Subcutaneous abdominal adipose tissue (tissue), 5 donors: ENCODE measurements at regions not wholly inside any gene's neighbourhood (a gene's known extent, or its start where the extent isn't known, plus 50 kb on each side); places are given as distances from the start of the nearest gene placed in this dataset.

Source experiments
- H3K27ac ChIP-seq: one replicate; pipeline ENCODE4 v1.7.0; 2013; ENCODE audit warnings: low read depth, mild to moderate bottlenecking, inconsistent platforms, low read length, moderate library complexity
- H3K27me3 ChIP-seq, 5 donors: one replicate each; pipeline ENCODE4 v1.7.0; 2013; ENCODE audit warnings: low read length in 5 of 5, inconsistent platforms in 1 of 5; ENCODE audit not compliant: control insufficient read depth in 5 of 5, insufficient read depth in 4 of 5
- H3K36me3 ChIP-seq, 5 donors: one replicate each; pipeline ENCODE4 v1.7.0; 2013; ENCODE audit warnings: low read length in 5 of 5; ENCODE audit not compliant: control insufficient read depth in 5 of 5, insufficient read depth in 5 of 5
- H3K4me1 ChIP-seq, 5 donors: one replicate each; pipeline ENCODE4 v1.7.0; 2013; ENCODE audit warnings: low read length in 5 of 5, mild to moderate bottlenecking in 3 of 5, moderate library complexity in 1 of 5; ENCODE audit not compliant: control insufficient read depth in 5 of 5, insufficient read depth in 5 of 5
- H3K4me3 ChIP-seq, 5 donors: one replicate each; pipeline ENCODE4 v1.7.0; 2013; ENCODE audit warnings: low read length in 5 of 5, low read depth in 1 of 5
- H3K9ac ChIP-seq, 5 donors: one replicate each; pipeline ENCODE4 v1.7.0; 2013; ENCODE audit warnings: low read length in 5 of 5, mild to moderate bottlenecking in 4 of 5, moderate library complexity in 3 of 5
- H3K9me3 ChIP-seq, 5 donors: one replicate each; pipeline ENCODE4 v1.7.0; 2013; ENCODE audit warnings: low read length in 5 of 5; ENCODE audit not compliant: control insufficient read depth in 5 of 5
- donor health status: healthy.
- donor health status: healthy.
- donor health status: healthy.
- donor health status: healthy.
- donor health status: healthy.

- no peaks in the 10 kb centered on the region for H3K36me3 ChIP-seq
- H3K27me3 ChIP-seq = no peaks in the 10 kb centered on the region
- no peaks in the 10 kb centered on the region for H3K9me3 ChIP-seq
- H3K4me3 ChIP-seq = no peak overlapping the region
- H3K27ac ChIP-seq = no peak overlapping the region
- no peak overlapping the region for H3K9ac ChIP-seq
- peaks cover 0 to 7% (median 0%) of the 10 kb centered on the region in 5 donors for H3K4me1 ChIP-seq
Measured at GRCh38 chr4:126435491-126435890, 1120.7 kb downstream of the FAT4 start.

GRCh38 chr4:126440297-126440696, 1125.5 kb downstream of the FAT4 start:
- Histone ChIP-seq H3K9me3 (no peaks in the 10 kb centered on the region), H3K4me3 (no peak overlapping the region), H3K4me1 (peaks cover 0 to 6% (median 0%) of the 10 kb centered on the region in 5 donors), H3K27ac (no peak overlapping the region), H3K27me3 (no peaks in the 10 kb centered on the region), H3K9ac (no peak overlapping the region), H3K36me3 (no peaks in the 10 kb centered on the region)

- Histone ChIP-seq H3K9ac (no peak overlapping the region), H3K36me3 (no peaks in the 10 kb centered on the region), H3K9me3 (no peaks in the 10 kb centered on the region), H3K4me3 (no peak overlapping the region), H3K27ac (no peak overlapping the region), H3K27me3 (no peaks in the 10 kb centered on the region), H3K4me1 (peaks cover 0 to 5% (median 0%) of the 10 kb centered on the region in 5 donors)
Measured at GRCh38 chr4:126441173-126442035, 1126.6 kb downstream of the FAT4 start.

GRCh38 chr4:126445596-126445995, 1130.8 kb downstream of the FAT4 start:
- Histone ChIP-seq H3K4me1 (peaks cover 0 to 5% (median 0%) of the 10 kb centered on the region in 5 donors), H3K36me3 (no peaks in the 10 kb centered on the region), H3K9me3 (no peaks in the 10 kb centered on the region), H3K27me3 (no peaks in the 10 kb centered on the region), H3K4me3 (no peak overlapping the region), H3K27ac (no peak overlapping the region), H3K9ac (no peak overlapping the region)

- H3K4me1 ChIP-seq = peaks cover 0 to 5% (median 0%) of the 10 kb centered on the region in 5 donors
- no peak overlapping the region for H3K4me3 ChIP-seq
- no peak overlapping the region for H3K9ac ChIP-seq
- no peaks in the 10 kb centered on the region for H3K9me3 ChIP-seq
- H3K36me3 ChIP-seq = no peaks in the 10 kb centered on the region
- H3K27me3 ChIP-seq = no peaks in the 10 kb centered on the region
- no peak overlapping the region for H3K27ac ChIP-seq
Measured at GRCh38 chr4:126446917-126447316, 1132.2 kb downstream of the FAT4 start.

GRCh38 chr4:126448086-126448845, 1133.5 kb downstream of the FAT4 start:
- Histone ChIP-seq H3K36me3 (no peaks in the 10 kb centered on the region), H3K4me3 (no peak overlapping the region), H3K27me3 (no peaks in the 10 kb centered on the region), H3K27ac (no peak overlapping the region), H3K9me3 (no peaks in the 10 kb centered on the region), H3K4me1 (peaks cover 0 to 5% (median 0%) of the 10 kb centered on the region in 5 donors), H3K9ac (no peak overlapping the region)

- Histone ChIP-seq H3K9me3 (no peaks in the 10 kb centered on the region), H3K4me3 (no peak overlapping the region), H3K9ac (no peak overlapping the region), H3K4me1 (no peaks in the 10 kb centered on the region), H3K27me3 (no peaks in the 10 kb centered on the region), H3K36me3 (no peaks in the 10 kb centered on the region), H3K27ac (no peak overlapping the region)
Measured at GRCh38 chr4:126451237-126451873, 1136.6 kb downstream of the FAT4 start.

GRCh38 chr4:126455865-126456264, 1141.1 kb downstream of the FAT4 start:
- peaks cover 0 to 4% (median 0%) of the 10 kb centered on the region in 5 donors for H3K4me1 ChIP-seq
- no peak overlapping the region for H3K9ac ChIP-seq
- no peak overlapping the region for H3K27ac ChIP-seq
- no peaks in the 10 kb centered on the region for H3K9me3 ChIP-seq
- H3K36me3 ChIP-seq = no peaks in the 10 kb centered on the region
- no peak overlapping the region for H3K4me3 ChIP-seq
- no peaks in the 10 kb centered on the region for H3K27me3 ChIP-seq

GRCh38 chr4:126458993-126459392, 1144.2 kb downstream of the FAT4 start:
- no peaks in the 10 kb centered on the region for H3K27me3 ChIP-seq
- no peaks in the 10 kb centered on the region for H3K36me3 ChIP-seq
- H3K9ac ChIP-seq = no peak overlapping the region
- peaks cover 0 to 4% (median 0%) of the 10 kb centered on the region in 5 donors for H3K4me1 ChIP-seq
- no peaks in the 10 kb centered on the region for H3K9me3 ChIP-seq
- no peak overlapping the region for H3K27ac ChIP-seq
- no peak overlapping the region for H3K4me3 ChIP-seq

GRCh38 chr4:126465341-126465740, 1150.6 kb downstream of the FAT4 start:
- Histone ChIP-seq H3K27ac (no peak overlapping the region), H3K36me3 (no peaks in the 10 kb centered on the region), H3K9me3 (peaks cover 0 to 3% (median 0%) of the 10 kb centered on the region in 5 donors), H3K4me1 (peaks cover 0 to 3% (median 0%) of the 10 kb centered on the region in 5 donors), H3K9ac (no peak overlapping the region), H3K4me3 (no peak overlapping the region), H3K27me3 (no peaks in the 10 kb centered on the region)
